PC-3 (cell line): ENCODE measurements at regions not wholly inside any gene's neighbourhood (a gene's known extent, or its start where the extent isn't known, plus 50 kb on each side); places are given as distances from the start of the nearest gene placed in this dataset.

ENCODE experiments used
- ATAC-seq: fragments of 200-7000 bp; cut with Tn5 transposase; 2 replicates; pipeline ENCODE4 v1.9.1; 2020; ENCODE audit warnings: mild to moderate bottlenecking, moderate library complexity
- BruUV-seq: library from RNA; stranded (reverse); fragments of 400-500 nt; replicated peaks from 2 replicates; lab custom pipeline; 2021; lab: Mats Ljungman, UMichigan
- CTCF ChIA-PET: fragments of 300-600 bp; sonication (Branson Sonifier 250); formaldehyde crosslinking; loops from one replicate; lab custom pipeline; 2022; ENCODE audit warnings: antibody characterized with exemption; lab: Charles Lee
- POLR2A ChIA-PET: fragments of 300-600 bp; sonication (Branson Sonifier 250); formaldehyde crosslinking; loops from one replicate; lab custom pipeline; 2022; ENCODE audit warnings: antibody characterized with exemption; ENCODE audit not compliant: unreplicated experiment; lab: Charles Lee
- DNase-seq: peaks from one replicate; pipeline ENCODE4 v3.0.0-alpha.2; 2015
- H2AFZ ChIP-seq: fragments of 300-600 bp; sonication (generic); 2 replicates; pipeline ENCODE4 v1.6.0; 2016; ENCODE audit warnings: antibody characterized with exemption, low read length
- H3F3A ChIP-seq: fragments of 300-600 bp; sonication (generic); one replicate; pipeline ENCODE4 v1.6.0; 2017; ENCODE audit warnings: antibody characterized with exemption, low read length, control low read depth, mild to moderate bottlenecking; ENCODE audit not compliant: unreplicated experiment
- H3K27ac ChIP-seq: fragments of 300-600 bp; sonication (generic); 2 replicates; pipeline ENCODE4 v1.5.1; 2016; ENCODE audit warnings: mild to moderate bottlenecking, low read length
- H3K27me3 ChIP-seq: fragments of 300-600 bp; sonication (generic); 2 replicates; pipeline ENCODE4 v1.6.1; 2016; ENCODE audit warnings: low read length, mixed read lengths
- H3K36me3 ChIP-seq: fragments of 300-600 bp; sonication (generic); 2 replicates; pipeline ENCODE4 v1.6.1; 2016; ENCODE audit warnings: low read depth, mixed run types, low read length, mixed read lengths
- H3K4me1 ChIP-seq: fragments of 300-600 bp; sonication (generic); 2 replicates; pipeline ENCODE4 v1.5.1; 2016; ENCODE audit warnings: low read length; ENCODE audit not compliant: insufficient read depth
- H3K4me2 ChIP-seq: fragments of 300-600 bp; sonication (generic); 2 replicates; pipeline ENCODE4 v1.6.0; 2016; ENCODE audit warnings: low read length
- H3K4me3 ChIP-seq: fragments of 300-600 bp; sonication (generic); 2 replicates; pipeline ENCODE4 v1.5.1; 2016; ENCODE audit warnings: mild to moderate bottlenecking, low read length, mixed read lengths
- H3K79me2 ChIP-seq: fragments of 300-600 bp; sonication (generic); 2 replicates; pipeline ENCODE4 v1.6.1; 2017; ENCODE audit warnings: low read length, mixed read lengths
- H3K9ac ChIP-seq: fragments of 300-600 bp; sonication (generic); 2 replicates; pipeline ENCODE4 v1.6.0; 2016; ENCODE audit warnings: mild to moderate bottlenecking, low read length
- H3K9me2 ChIP-seq: fragments of 300-600 bp; sonication (generic); replicated peaks from 2 replicates; pipeline ENCODE4 v1.6.1; 2016; ENCODE audit warnings: mixed run types, low read length, mixed read lengths
- H3K9me3 ChIP-seq: fragments of 300-600 bp; sonication (generic); 2 replicates; pipeline ENCODE4 v1.6.1; 2016; ENCODE audit warnings: low read length, mixed read lengths
- H4K20me1 ChIP-seq: fragments of 300-600 bp; sonication (generic); 2 replicates; pipeline ENCODE4 v1.6.1; 2016; ENCODE audit warnings: low read length, mixed read lengths
- EZH2 ChIP-seq: fragments of 300-600 bp; sonication (generic); IDR thresholded peaks from one replicate; pipeline ENCODE4 v1.6.1; 2017; ENCODE audit warnings: antibody characterized with exemption, mild to moderate bottlenecking, low read length; ENCODE audit not compliant: unreplicated experiment
- EZH2phosphoT487 ChIP-seq: fragments of 300-600 bp; sonication (generic); IDR thresholded peaks from 2 replicates; pipeline ENCODE4 v1.6.1; 2018; ENCODE audit warnings: mild to moderate bottlenecking, antibody characterized with exemption, low read length, borderline replicate concordance
- intact Hi-C: fragments of 100-400 bp; cut with micrococcal nuclease; formaldehyde crosslinking; loops from 2 replicates; pipeline ENCODE4 v1.9.0; 2023
- TF ChIP-seq, protein P1 (sequence below): fragments of 300-600 bp; sonication (generic); conservative IDR thresholded peaks from 2 replicates; pipeline ENCODE4 v1.5.1; 2017; ENCODE audit warnings: antibody characterized with exemption, low read depth, mild to moderate bottlenecking, low read length

GRCh38 chr2:39913648-39914461, 134.8 kb upstream of the THUMPD2 start:
- H3K9ac ChIP-seq: no peak overlapping the region
- TF ChIP-seq, protein P1, sequence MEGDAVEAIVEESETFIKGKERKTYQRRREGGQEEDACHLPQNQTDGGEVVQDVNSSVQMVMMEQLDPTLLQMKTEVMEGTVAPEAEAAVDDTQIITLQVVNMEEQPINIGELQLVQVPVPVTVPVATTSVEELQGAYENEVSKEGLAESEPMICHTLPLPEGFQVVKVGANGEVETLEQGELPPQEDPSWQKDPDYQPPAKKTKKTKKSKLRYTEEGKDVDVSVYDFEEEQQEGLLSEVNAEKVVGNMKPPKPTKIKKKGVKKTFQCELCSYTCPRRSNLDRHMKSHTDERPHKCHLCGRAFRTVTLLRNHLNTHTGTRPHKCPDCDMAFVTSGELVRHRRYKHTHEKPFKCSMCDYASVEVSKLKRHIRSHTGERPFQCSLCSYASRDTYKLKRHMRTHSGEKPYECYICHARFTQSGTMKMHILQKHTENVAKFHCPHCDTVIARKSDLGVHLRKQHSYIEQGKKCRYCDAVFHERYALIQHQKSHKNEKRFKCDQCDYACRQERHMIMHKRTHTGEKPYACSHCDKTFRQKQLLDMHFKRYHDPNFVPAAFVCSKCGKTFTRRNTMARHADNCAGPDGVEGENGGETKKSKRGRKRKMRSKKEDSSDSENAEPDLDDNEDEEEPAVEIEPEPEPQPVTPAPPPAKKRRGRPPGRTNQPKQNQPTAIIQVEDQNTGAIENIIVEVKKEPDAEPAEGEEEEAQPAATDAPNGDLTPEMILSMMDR: peak; percentile 90
- TF ChIP-seq EZH2 (no peak), EZH2phosphoT487 (no peak)
- H3K4me3 ChIP-seq: no peak overlapping the region
- peaks cover 16% of the 10 kb centered on the region for H3K4me1 ChIP-seq
- H3F3A ChIP-seq: no peaks in the 10 kb centered on the region
- H3K27me3 ChIP-seq: no peaks in the 10 kb centered on the region
- no peak overlapping the region for H2AFZ ChIP-seq
- no peaks in the 10 kb centered on the region for H3K36me3 ChIP-seq
- ChIA-PET POLR2A (no interaction called here), CTCF (interaction anchor here (0.5 to 1.3 kb wide), 24 partner anchors 9 to 1486 kb away, joined by 3 to 18 read pairs (median 4); no protein-coding TSS in a partner anchor)
- no peaks in the 10 kb centered on the region for H4K20me1 ChIP-seq
- H3K79me2 ChIP-seq: no peaks in the 10 kb centered on the region
- BruUV-seq: no TSS peak
- H3K4me2 ChIP-seq: no peak overlapping the region
- DNase-seq (peak; percentile 88), ATAC-seq (peak; percentile 74)
- no peaks in the 10 kb centered on the region for H3K9me3 ChIP-seq
- H3K9me2 ChIP-seq: no peaks in the 10 kb centered on the region
- no peak overlapping the region for H3K27ac ChIP-seq
- intact Hi-C loops: loop anchor here (1.0 to 10.0 kb wide), 9 partner anchors 62 to 1871 kb away; partner anchors contain the start of gene SLC8A1

DNA sequence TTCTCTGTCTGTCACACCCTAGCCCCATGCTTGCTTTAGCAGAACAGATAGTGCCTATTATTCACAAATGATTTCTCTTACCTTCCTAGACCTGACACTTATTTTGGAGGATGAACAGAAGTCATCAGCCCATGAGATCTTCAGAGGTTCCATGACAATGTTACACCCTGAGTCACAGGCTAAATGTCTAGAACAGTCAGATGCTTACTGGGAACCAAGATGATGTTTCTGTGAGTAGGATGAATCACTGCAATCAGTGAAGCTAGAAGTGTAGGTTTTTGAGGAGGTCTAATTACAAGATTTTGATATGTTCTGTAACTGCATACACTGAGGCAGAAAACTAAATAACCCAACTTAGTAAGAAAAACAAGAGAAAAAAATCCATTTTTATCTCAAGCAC, 123.0 kb upstream of the THUMPD2 start:
- no peaks in the 10 kb centered on the region for H3K9me3 ChIP-seq
- no peaks in the 10 kb centered on the region for H3F3A ChIP-seq
- no peaks in the 10 kb centered on the region for H3K9me2 ChIP-seq
- H3K9ac ChIP-seq: no peak overlapping the region
- ChIA-PET CTCF (no interaction called here), POLR2A (no interaction called here)
- H4K20me1 ChIP-seq: no peaks in the 10 kb centered on the region
- intact Hi-C loops: no loop called here
- no peak overlapping the region for H3K4me2 ChIP-seq
- BruUV-seq: no TSS peak
- ATAC-seq: peak; percentile 21; the same call in 1 of the 2 replicates
- DNase-seq: peak; percentile 45
- no peaks in the 10 kb centered on the region for H3K27me3 ChIP-seq
- H3K79me2 ChIP-seq: no peaks in the 10 kb centered on the region
- H3K4me1 ChIP-seq: peaks cover 15% of the 10 kb centered on the region
- no peaks in the 10 kb centered on the region for H3K36me3 ChIP-seq
- H3K4me3 ChIP-seq: no peak overlapping the region
- H3K27ac ChIP-seq: no peak overlapping the region
- TF ChIP-seq, protein P1: no peak
- H2AFZ ChIP-seq: no peak overlapping the region

DNA sequence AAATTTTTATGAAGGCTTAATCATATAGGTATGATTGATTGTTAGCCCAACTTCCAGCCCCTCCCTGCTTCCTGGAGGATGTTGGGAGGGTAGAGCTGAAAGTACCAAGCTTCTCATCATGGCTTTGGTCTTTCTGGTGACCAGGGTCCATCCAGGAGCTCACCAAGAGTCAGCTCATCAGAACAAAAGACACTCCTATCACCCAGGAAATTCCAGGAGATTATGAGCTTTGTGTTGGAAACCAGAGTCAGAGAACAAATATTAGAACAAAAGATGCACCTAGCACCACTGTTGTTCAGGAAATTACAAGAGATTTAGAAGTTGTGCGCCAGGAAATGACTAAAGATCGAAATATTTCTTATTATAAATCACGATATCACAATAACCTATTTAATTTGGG, 119.9 kb upstream of the THUMPD2 start:
- 0 out of 2 replicates have a peak overlapping the region, but pooled peaks have one; percentile 1 for H3K4me2 ChIP-seq

More for the DNA sequence above, 119.9 kb upstream of the THUMPD2 start:
- peak; percentile 92 for ATAC-seq
- no peak for TF ChIP-seq EZH2
- no peak for TF ChIP-seq EZH2phosphoT487
- TF ChIP-seq, protein P1: no peak
- H3K4me1 ChIP-seq: peaks cover 15% of the 10 kb centered on the region
- no TSS peak for BruUV-seq
- H3K4me3 ChIP-seq: no peak overlapping the region
- H3K79me2 ChIP-seq: no peaks in the 10 kb centered on the region
- peak; percentile 76 for DNase-seq
- H3F3A ChIP-seq: no peaks in the 10 kb centered on the region
- H4K20me1 ChIP-seq: no peaks in the 10 kb centered on the region
- H3K27ac ChIP-seq: peak overlapping the region; percentile 68
- no peaks in the 10 kb centered on the region for H3K27me3 ChIP-seq
- no peaks in the 10 kb centered on the region for H3K9me2 ChIP-seq
- intact Hi-C loops: loop anchor here (2.0 kb wide), 1 partner anchor 18 kb away; no protein-coding TSS in a partner anchor
- CTCF ChIA-PET: interaction anchor here (0.5 to 1.1 kb wide), 2 partner anchors 61 to 410 kb away, joined by 5 to 6 read pairs; no protein-coding TSS in a partner anchor
- no peak overlapping the region for H2AFZ ChIP-seq
- peak overlapping the region; percentile 4; the same call in 1 of the 2 replicates for H3K9ac ChIP-seq
- H3K9me3 ChIP-seq: no peaks in the 10 kb centered on the region
- POLR2A ChIA-PET: interaction anchor here (0.6 to 0.9 kb wide), 3 partner anchors 24 to 196 kb away, joined by 3 to 5 read pairs (median 3); no protein-coding TSS in a partner anchor
- no peaks in the 10 kb centered on the region for H3K36me3 ChIP-seq
